ENCODE measurements at regions not wholly inside any gene's neighbourhood (a gene's known extent, or its start where the extent isn't known, plus 50 kb on each side); places are given as distances from the start of the nearest gene placed in this dataset.

DNA sequence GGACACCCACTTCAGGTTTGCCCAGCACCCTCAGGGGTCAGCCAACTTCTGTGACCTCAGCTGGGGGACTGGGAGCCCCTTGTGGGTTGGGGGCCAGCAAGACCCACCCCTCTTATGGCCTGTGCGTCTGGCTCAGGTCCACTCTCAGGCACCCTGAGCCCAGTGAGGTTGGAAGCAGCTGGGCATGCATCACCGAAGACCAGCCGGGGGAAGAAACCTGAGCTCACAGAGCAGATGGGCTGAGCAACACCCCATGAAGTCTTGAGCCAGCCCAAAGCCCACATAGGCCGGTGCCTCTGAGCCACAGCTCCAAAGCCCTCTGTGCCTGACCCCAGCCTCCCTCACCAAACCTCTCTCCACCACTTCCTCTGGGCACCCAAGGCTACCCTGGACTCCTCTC is 166.7 kb downstream of the RBFOX3 start:
- TF ChIP-seq EP300 (IDR thresholded peaks at IDR 0.05; ENCODE audit: borderline replicate concordance) (no peak), NFIC (IDR thresholded peaks at IDR 0.05) (no peak), CEBPB (IDR thresholded peaks at IDR 0.05) (no peak), MAX (IDR thresholded peaks at IDR 0.05) (no peak), EGR1 (IDR thresholded peaks at IDR 0.05) (no peak), TAF1 (IDR thresholded peaks at IDR 0.05; ENCODE audit: low read depth) (no peak), ZBTB7A (IDR thresholded peaks at IDR 0.05; ENCODE audit: low read depth) (no peak), FOXM1 (IDR thresholded peaks at IDR 0.05; ENCODE audit: borderline replicate concordance, low read depth) (no peak), USF1 (IDR thresholded peaks at IDR 0.05) (no peak), TEAD4 (IDR thresholded peaks at IDR 0.05) (no peak), YY1 (IDR thresholded peaks at IDR 0.05; ENCODE audit: low read depth) (no peak), TCF12 (IDR thresholded peaks at IDR 0.05; ENCODE audit: low read depth) (no peak)
- TF ChIP-seq, protein P1, sequence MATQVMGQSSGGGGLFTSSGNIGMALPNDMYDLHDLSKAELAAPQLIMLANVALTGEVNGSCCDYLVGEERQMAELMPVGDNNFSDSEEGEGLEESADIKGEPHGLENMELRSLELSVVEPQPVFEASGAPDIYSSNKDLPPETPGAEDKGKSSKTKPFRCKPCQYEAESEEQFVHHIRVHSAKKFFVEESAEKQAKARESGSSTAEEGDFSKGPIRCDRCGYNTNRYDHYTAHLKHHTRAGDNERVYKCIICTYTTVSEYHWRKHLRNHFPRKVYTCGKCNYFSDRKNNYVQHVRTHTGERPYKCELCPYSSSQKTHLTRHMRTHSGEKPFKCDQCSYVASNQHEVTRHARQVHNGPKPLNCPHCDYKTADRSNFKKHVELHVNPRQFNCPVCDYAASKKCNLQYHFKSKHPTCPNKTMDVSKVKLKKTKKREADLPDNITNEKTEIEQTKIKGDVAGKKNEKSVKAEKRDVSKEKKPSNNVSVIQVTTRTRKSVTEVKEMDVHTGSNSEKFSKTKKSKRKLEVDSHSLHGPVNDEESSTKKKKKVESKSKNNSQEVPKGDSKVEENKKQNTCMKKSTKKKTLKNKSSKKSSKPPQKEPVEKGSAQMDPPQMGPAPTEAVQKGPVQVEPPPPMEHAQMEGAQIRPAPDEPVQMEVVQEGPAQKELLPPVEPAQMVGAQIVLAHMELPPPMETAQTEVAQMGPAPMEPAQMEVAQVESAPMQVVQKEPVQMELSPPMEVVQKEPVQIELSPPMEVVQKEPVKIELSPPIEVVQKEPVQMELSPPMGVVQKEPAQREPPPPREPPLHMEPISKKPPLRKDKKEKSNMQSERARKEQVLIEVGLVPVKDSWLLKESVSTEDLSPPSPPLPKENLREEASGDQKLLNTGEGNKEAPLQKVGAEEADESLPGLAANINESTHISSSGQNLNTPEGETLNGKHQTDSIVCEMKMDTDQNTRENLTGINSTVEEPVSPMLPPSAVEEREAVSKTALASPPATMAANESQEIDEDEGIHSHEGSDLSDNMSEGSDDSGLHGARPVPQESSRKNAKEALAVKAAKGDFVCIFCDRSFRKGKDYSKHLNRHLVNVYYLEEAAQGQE (IDR thresholded peaks at IDR 0.05; ENCODE audit: low read depth), result no peak

DNA sequence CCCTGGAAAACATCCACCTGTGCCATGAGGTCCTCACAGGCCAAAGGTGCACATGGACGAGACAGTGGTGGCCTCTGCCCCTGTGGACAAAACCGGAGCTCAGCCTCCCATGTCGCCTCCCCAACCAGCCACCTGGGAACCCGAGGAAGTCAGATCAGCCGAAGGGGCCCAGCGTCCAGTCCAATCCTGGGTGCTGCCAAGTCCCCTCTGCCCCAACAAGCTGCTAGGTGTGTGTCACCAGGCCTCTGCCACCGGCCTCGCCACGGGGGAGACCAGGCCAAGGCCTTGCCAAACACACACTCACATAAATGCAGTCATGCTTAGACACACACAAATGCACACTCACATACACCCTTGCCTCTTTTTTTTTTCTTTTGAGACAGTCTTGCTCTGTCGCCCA is 167.8 kb downstream of the RBFOX3 start:
- no peak for TF ChIP-seq CEBPB (IDR thresholded peaks at IDR 0.05)
- no peak for TF ChIP-seq TCF12 (IDR thresholded peaks at IDR 0.05; ENCODE audit: low read depth)
- TF ChIP-seq TAF1 (IDR thresholded peaks at IDR 0.05; ENCODE audit: low read depth), result no peak
- no peak for TF ChIP-seq CREB1 (IDR thresholded peaks at IDR 0.05; ENCODE audit: low read depth)
- TF ChIP-seq, protein P1 (IDR thresholded peaks at IDR 0.05; ENCODE audit: low read depth), result no peak
- TF ChIP-seq MAX (IDR thresholded peaks at IDR 0.05), result no peak
- no peak for TF ChIP-seq ZBTB7A (IDR thresholded peaks at IDR 0.05; ENCODE audit: low read depth)
- TF ChIP-seq FOXM1 (IDR thresholded peaks at IDR 0.05; ENCODE audit: borderline replicate concordance, low read depth), result no peak
- TF ChIP-seq USF1 (IDR thresholded peaks at IDR 0.05), result no peak
- TF ChIP-seq TEAD4 (IDR thresholded peaks at IDR 0.05), result no peak
- TF ChIP-seq EP300 (IDR thresholded peaks at IDR 0.05; ENCODE audit: borderline replicate concordance), result no peak
- no peak for TF ChIP-seq RAD21 (IDR thresholded peaks at IDR 0.05; ENCODE audit: low read depth)
- TF ChIP-seq YY1 (IDR thresholded peaks at IDR 0.05; ENCODE audit: low read depth), result no peak
- TF ChIP-seq NFIC (IDR thresholded peaks at IDR 0.05), result no peak
- no peak for TF ChIP-seq EGR1 (IDR thresholded peaks at IDR 0.05)

- TF ChIP-seq YY1 (IDR thresholded peaks at IDR 0.05; ENCODE audit: low read depth) (no peak), USF1 (IDR thresholded peaks at IDR 0.05) (no peak), TCF12 (IDR thresholded peaks at IDR 0.05; ENCODE audit: low read depth) (no peak), FOXM1 (IDR thresholded peaks at IDR 0.05; ENCODE audit: borderline replicate concordance, low read depth) (no peak), NFIC (IDR thresholded peaks at IDR 0.05) (no peak), CEBPB (IDR thresholded peaks at IDR 0.05) (no peak), TAF1 (IDR thresholded peaks at IDR 0.05; ENCODE audit: low read depth) (no peak), CREB1 (IDR thresholded peaks at IDR 0.05; ENCODE audit: low read depth) (no peak), TEAD4 (IDR thresholded peaks at IDR 0.05) (no peak), MAX (IDR thresholded peaks at IDR 0.05) (no peak), EGR1 (IDR thresholded peaks at IDR 0.05) (no peak)
These were observed 169.3 kb downstream of the RBFOX3 start for GRCh38 chr17:79441356-79442160.

- TF ChIP-seq RAD21 (IDR thresholded peaks at IDR 0.05; ENCODE audit: low read depth), result no peak
- TF ChIP-seq NFIC (IDR thresholded peaks at IDR 0.05), result no peak
- no peak for TF ChIP-seq FOXM1 (IDR thresholded peaks at IDR 0.05; ENCODE audit: borderline replicate concordance, low read depth)
- TF ChIP-seq CEBPB (IDR thresholded peaks at IDR 0.05), result no peak
- TF ChIP-seq ZBTB7A (IDR thresholded peaks at IDR 0.05; ENCODE audit: low read depth), result no peak
- TF ChIP-seq EGR1 (IDR thresholded peaks at IDR 0.05), result no peak
- no peak for TF ChIP-seq MAX (IDR thresholded peaks at IDR 0.05)
- no peak for TF ChIP-seq TCF12 (IDR thresholded peaks at IDR 0.05; ENCODE audit: low read depth)
- TF ChIP-seq YY1 (IDR thresholded peaks at IDR 0.05; ENCODE audit: low read depth), result no peak
- no peak for TF ChIP-seq EP300 (IDR thresholded peaks at IDR 0.05; ENCODE audit: borderline replicate concordance)
- no peak for TF ChIP-seq USF1 (IDR thresholded peaks at IDR 0.05)
- no peak for TF ChIP-seq TAF1 (IDR thresholded peaks at IDR 0.05; ENCODE audit: low read depth)
- no peak for TF ChIP-seq TEAD4 (IDR thresholded peaks at IDR 0.05)
- TF ChIP-seq CREB1 (IDR thresholded peaks at IDR 0.05; ENCODE audit: low read depth), result no peak
- TF ChIP-seq, protein P1 (IDR thresholded peaks at IDR 0.05; ENCODE audit: low read depth), result no peak
These were observed 170.6 kb downstream of the RBFOX3 start for GRCh38 chr17:79440251-79440650.
